Stimulated activated CD4-positive, alpha-beta T cell treated with anti-CD3 and anti-CD28 coated beads, TNF-alpha, amount 100 ng/mL, for 24 hours (primary cell): ENCODE measurements at regions not wholly inside any gene's neighbourhood (a gene's known extent, or its start where the extent isn't known, plus 50 kb on each side); places are given as distances from the start of the nearest gene placed in this dataset.
"Not testable (repeated sequence)": the region's sequence is repeated elsewhere in the genome, so short reads cannot be mapped to it uniquely, and the experiment has no call there.

ENCODE experiments used
- DNase-seq, 3 experiments: peaks; one replicate each; pipeline ENCODE4 v3.0.0-alpha.2; 2020; ENCODE audit warnings: low read depth in 3 of 3

- DNase-seq = no peak
Measured at GRCh38 chr5:34553581-34553980, 102.5 kb upstream of the RAI14 start.

DNA sequence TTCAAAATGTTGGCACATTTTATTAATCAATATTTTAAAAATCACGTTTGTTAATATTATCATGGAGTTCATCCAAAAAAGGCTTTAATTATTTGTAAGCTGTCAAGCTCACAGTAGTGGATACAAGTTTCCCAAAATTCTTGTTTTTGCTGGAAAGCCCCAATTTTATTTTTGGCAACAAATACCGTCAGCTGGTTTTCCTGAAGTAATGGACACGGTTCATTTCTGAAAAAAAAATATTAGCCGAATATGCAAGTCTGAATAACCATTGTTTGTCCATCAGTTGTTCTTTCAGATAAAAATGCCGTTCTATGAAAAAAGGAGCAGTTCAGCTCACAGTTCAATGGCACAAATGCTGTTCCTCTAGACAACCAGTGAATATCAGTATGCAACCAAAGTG, 101.5 kb upstream of the RAI14 start:
- no peak for DNase-seq

DNA sequence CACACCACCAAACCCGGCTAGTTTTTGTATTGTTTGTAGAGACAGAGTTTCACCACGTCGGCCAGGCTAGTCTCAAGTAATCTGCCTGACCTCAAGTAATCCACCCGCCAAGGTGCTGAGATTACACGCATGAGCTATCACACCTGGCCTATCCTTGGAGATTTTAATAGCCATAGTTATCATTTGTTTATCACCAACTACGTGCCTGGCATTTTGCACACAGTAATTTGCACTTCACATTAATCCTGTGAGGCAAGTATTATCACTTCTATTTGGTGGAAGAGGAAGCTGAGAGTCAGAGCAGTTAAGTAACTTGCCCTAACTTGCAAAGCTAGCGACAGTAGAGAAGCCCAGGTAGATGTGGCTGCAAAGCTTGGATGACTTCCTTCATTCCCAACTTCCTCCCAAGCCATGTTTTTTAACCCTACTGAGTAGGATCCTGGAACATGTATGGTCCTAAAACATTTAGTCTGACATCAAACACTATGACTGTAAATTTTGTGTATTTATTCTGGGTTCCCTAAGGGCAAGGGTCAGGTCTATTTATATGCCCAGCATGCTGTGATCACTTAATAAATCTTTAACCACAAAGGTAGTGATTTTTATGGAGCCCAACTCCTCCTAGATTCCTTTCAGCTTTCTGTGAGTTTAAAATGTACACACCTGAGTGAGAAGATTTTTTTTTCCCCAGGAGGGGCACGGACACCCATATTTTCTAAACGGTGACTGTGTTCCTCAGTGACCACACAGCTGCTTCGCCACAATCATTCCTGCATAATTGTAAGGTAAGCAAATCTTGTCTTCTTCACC, 100.2 kb upstream of the RAI14 start:
- no peak for DNase-seq

GRCh38 chr5:34556509-34556782, 99.7 kb upstream of the RAI14 start:
- DNase-seq = no peak

GRCh38 chr5:34561581-34561980, 94.5 kb upstream of the RAI14 start:
- DNase-seq = not testable (repeated sequence)

DNA sequence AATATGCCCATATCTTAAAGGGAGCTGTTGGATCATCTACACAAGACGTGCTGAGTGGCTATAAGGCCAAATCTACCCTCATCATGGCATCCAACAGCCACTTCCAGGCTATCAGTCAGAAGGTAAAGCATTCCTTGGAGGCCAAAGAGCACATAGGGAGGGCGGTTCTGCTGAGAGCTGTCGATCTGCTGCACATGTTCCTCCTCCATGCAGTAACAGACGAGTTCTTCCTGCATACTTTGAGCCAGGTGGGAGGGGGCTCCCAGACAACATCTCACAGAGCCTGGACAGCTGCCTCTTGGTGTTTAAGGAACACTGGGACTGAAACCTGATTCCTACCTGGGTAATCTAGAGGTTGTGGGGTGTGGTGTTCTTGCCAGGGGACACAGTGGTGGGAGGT, 93.3 kb upstream of the RAI14 start:
- DNase-seq = no peak

DNA sequence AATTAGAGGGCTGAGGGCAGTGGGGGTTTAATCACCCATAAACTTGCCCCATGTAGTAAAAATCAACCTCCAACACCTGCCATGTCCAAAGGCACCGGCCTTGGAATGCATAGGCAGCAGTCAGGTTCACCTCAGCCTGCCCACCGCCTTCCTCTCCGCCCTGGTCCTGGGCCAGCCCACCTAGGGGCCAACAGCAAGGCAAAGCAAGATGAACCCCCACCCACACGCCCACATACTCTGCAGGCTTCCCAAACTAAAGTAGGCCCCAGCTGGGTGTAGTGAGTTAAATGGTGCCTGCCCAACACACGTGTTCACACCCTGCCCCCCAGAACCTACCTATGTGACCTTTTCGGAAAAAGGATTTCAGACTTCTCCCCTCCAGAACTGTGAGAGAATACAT, 92.9 kb upstream of the RAI14 start:
- no peak for DNase-seq

- DNase-seq = no peak
Measured at GRCh38 chr5:34563931-34564709, 92.0 kb upstream of the RAI14 start.

GRCh38 chr5:34564710-34565235, 91.4 kb upstream of the RAI14 start:
- no peak for DNase-seq

DNA sequence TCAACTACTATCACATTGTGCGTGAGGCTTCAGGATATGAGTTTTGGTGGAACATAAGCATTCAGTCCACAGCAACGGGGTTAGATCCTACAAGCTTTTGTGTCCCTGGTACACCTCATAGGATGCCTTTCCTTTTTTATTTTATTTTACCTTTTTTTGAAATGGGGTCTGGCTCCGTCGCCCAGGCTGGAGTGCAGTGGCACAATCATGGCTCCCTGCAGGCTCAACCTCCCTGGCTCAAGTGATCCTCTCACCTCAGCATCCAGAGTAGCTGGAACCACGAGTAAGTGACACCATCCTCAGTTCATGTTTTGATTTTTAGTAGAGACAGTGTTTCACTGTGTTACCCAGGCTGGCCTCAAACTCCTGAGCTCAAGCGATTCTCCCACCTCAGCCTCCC, 86.0 kb upstream of the RAI14 start:
- DNase-seq = no peak

GRCh38 chr5:34570721-34571676, 85.1 kb upstream of the RAI14 start:
- no peak for DNase-seq

GRCh38 chr5:34571677-34572041, 84.5 kb upstream of the RAI14 start:
- DNase-seq = no peak

DNA sequence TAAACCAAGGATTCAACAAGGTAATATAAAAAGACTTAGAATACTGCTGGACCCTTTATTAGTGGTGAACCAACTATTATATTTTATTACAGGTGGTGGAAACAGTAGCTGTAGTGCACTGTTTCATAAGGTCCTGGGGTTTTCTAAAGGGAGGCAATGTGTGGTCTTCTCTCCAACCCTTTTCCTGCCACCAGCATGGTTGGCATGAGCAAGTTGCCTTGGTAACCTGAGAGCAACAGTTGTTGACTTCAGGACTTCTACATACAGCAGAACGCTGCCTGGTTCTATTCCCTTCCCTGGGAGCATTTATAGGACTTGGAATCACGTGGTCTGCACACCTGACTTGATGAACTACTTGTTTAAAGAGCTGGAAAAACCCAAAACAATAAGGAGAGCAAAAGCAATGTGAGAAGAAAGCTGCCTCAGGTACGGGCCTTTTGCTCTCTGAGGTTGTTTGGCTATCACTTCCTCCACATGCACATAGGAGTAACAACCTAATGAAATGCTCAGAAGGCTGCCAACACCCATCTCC, 81.1 kb upstream of the RAI14 start:
- DNase-seq = no peak

DNA sequence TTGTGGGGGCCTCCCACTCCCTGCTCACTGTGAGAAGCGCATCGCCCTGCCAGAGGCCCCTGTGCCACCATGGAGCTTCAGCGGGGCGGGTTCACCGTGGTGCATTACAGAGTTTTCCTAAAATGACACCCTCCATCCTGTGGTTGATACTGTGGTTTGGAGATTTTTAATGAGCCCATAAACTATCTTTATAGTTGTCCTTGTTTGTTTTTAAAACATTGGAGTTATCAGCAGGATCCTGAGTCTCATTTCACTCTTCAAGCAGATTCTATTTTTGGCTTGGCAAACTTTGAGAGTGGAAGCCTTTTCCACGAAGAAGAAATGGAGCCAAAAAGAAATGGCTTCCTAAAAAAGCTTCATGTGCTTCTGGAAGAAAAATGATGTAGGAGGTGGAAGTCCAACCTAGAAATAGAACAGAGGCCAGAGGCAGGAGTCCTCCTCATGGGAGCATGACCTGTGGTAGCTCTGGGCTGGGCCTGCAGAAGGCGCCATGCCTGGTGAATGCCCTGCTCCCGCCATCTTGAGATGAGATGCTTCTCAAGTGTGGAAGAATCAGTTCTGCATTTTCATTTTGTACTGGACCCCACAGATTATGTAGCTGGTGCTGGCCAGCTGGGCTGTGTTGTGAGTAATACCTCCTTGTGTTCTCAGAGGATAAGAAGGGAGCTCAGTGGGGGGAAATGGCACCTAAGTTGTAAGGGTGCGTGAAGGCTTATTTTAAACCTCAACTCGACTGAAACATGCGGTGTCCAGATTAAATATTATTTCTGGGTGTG, 79.0 kb upstream of the RAI14 start:
- no peak for DNase-seq

GRCh38 chr5:34578962-34579361, 77.2 kb upstream of the RAI14 start:
- DNase-seq = no peak

GRCh38 chr5:34580983-34581382, 75.1 kb upstream of the RAI14 start:
- DNase-seq = no peak

GRCh38 chr5:34582371-34582770, 73.8 kb upstream of the RAI14 start:
- DNase-seq = no peak

GRCh38 chr5:34583167-34583566, 73.0 kb upstream of the RAI14 start:
- no peak for DNase-seq

DNA sequence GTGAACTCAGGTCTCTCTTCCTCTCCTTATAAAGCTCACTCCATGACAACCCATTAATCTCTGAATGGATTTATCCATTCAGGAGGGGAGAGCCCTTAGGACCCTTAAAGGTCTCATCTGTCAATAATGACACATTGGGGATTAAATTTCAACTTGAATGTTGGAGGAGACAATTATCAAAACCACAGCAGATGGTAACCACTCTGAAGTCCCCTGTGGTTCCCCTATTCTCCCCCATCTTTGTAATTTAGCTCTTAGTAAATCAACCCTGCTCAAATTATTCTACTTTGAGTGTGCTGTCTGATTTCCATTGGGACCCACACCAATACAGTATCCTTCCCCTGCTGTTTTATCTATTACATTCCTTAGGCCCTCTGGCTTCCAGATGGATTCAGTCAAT, 72.0 kb upstream of the RAI14 start:
- no peak for DNase-seq

GRCh38 chr5:34585601-34586104, 70.5 kb upstream of the RAI14 start:
- no peak for DNase-seq
